GM19372 (cell line): ENCODE measurements at regions not wholly inside any gene's neighbourhood (a gene's known extent, or its start where the extent isn't known, plus 50 kb on each side); places are given as distances from the start of the nearest gene placed in this dataset.
A peak's percentile ranks its signal among the peaks of the same experiment; 100 is the strongest.

ENCODE experiments used
- ATAC-seq: cut with Tn5 transposase; IDR thresholded peaks from one replicate; pipeline ENCODE4 v1.9.1; 2021; ENCODE audit warnings: mild to moderate bottlenecking, low read depth, moderate library complexity; ENCODE audit not compliant: unreplicated experiment

DNA sequence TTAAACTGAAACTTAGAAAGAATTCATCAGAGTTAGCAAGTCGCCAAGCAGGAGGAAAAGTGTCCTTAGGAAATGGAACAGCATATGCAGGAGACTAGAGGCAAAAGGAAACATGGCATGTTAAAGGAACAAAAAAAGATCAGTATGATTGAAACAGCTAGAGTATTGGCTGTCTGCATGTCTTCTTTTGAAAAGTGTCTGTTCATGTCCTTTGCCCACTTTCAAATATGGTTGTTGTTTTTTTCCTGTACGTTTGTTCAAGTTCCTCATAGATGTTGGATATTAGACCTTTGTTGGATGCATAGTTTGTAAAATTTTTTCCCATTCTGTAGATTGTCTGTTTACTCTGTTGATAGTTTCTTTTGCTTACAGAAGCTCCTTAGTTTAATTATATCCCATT is 161.6 kb downstream of the NR4A2 start:
- ATAC-seq, result no peak

DNA sequence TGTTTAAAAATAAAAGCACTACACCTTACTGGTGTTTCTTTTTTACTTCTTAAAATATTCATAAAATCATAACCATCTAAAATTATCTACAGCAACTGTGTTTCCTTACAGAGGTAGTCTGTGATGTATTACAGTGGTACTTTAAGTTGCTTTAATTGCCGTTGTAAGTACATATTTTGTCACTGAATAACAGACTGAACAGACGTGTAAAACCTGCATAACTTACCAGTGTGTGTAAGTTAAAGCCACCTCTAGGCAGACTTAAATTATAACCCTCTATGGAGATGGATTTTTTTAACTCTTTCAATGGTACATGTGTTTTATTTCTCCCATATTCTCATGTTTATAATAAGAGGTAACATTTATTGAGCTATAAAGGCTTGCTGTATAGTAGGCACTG is 166.8 kb downstream of the NR4A2 start:
- ATAC-seq, result no peak

DNA sequence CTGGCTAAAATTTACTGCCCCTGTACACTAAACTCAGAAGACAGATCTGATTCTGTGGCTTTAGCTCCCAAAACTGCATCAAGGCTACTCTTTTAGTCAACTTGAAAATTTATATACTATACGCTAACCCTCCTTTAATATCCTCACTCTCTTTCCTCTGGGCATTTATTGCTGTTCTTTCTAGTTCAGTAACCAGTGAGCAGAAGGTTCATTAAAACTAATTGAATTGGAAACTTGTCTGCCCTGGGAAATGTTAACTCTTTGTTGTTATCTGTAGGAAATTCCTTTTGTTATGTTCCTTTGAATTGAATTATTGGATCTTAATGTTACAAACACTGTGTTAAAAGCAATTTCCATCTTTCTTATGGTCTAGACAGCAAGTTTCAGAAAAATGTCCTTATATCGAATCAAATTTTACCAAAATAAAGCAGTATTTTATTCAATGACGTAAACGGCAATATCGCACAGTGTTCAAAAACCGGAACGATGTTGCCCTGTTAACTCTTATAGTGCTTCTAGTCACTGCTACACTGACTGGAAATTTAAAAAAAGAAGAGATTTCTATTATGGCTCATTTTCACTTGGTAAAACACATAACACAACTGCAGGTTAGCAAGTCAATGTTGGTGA is 168.3 kb downstream of the NR4A2 start:
- no peak for ATAC-seq

DNA sequence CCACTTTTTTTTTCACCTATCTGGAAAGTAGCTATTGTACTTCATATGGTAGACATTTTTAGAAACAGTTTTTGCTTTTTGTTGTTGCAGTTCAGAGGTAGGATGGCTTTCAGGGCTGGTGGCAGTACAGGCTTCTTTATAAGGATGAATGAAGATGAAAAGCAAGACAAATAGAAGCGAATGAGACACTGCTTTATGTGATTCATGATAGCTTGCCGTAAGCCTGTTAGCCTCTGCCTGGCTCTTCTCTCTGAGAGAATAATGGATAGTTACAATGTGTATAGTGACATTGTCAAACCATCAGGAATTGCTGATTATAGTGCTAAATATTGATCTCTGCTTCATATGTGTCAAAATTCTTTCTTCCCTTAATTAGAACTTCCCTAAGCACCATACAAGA is 173.7 kb downstream of the NR4A2 start:
- ATAC-seq, result no peak

- ATAC-seq, result no peak
Measured at GRCh38 chr2:156157670-156158069, 174.9 kb downstream of the NR4A2 start.

DNA sequence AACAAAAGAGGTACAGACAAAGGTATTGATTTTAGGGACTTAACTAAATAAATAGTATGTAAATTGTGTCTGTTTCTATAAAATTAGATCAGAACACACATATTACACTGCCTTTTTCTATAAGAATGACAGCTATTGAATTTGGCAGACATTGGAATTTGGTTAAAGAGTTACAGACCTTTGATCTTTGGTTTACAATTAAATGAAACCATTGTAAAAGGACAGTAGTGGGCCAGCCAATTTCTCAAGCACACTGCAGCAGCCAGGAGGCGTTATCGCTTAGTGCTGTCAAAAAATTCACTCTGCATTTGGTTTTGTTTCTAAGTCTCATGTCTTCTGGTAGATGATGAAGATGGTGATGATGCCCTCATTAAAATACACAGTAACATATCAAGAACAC is 175.9 kb downstream of the NR4A2 start:
- no peak for ATAC-seq

DNA sequence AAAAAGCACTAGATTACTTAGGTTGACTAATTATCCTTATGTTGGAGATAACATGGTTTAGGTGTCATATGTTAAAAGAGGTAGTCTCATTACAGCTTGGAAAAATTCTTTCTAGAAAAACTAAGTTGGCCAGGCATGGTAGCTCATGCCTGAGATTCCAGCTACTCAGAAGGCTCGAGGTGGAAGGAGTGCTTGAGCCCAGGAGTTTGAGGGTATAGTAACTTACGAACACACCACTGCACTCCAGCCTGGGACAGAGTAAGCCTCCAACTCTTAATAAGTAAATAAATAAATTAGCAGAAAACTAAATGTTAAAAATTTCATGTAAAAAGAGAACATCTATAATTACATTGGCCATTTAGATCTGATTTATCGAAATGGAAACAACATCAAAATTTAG is 177.2 kb downstream of the NR4A2 start:
- no peak for ATAC-seq

- no peak for ATAC-seq
Measured at GRCh38 chr2:156151351-156151750, 181.2 kb downstream of the NR4A2 start.

DNA sequence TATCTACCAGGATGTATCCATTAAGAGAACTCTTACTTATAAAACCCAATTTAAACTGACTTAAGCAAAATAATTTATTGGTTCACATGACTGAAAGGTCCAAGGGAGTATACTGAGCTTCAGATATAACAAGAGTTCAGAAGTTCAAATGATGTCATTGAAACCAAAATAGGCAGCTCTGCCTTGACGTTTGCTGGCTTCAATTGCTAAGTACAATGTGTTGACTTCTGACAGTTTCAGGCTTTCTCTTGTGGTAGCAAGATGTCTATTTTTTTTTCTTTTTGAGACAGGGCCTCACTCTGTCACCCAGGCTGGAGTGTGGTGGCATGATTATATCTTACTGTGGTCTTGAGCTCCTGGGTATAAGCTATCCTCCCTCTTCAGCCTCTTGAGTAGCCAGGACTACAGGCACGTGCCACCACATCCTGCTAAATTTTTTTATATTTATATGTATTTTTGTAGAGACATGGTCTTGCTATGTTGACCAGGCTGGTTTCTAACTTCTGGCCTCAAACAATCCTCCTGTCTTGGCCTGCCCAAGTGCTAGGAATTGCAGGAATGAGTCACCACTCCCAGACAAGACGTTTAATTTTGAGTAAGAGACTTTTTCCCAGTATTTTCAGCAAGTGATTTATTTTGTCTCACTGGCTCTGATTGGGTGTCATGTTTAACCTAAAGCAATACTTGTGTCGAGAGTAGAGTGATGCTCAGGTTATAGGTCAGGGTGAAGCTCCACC is 184.8 kb downstream of the NR4A2 start:
- ATAC-seq, result peak; percentile 64

DNA sequence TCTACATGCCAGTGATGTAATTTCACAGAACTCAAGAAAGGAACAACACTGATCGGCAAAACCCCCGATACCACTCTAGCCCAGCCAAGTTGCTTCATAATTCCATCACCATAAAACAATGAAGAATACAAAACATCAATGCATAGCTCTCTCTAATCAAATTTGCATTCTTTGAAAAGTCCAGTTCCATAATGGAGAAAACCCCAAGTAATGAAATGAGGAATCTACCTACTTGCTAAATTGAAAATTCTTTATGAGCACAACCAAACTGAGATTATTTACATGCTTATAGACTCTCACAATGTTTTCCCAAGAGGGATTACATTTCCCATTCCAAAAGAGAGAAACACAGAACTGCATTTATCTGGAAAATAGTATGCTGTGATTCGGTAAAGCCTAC is 186.5 kb downstream of the NR4A2 start:
- ATAC-seq, result no peak

DNA sequence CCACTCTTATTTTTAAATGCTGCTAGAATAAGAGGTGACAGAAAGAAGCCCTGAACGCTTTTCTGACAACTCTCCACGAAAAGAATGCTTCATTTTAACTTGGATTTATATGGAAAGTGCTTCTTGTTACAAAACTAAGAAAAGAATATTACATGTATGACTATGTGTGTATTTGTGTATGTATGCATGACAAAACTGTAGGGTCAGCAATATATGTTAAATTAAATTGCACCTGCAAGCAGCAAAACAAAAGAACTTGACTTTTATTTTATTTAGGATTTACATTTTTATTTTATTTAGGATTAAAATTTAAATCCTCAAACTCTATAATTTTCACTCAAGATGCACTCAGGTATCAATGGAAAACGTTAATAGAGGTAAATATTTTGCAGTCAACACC is 187.1 kb downstream of the NR4A2 start:
- ATAC-seq, result no peak

- ATAC-seq, result no peak
Measured at GRCh38 chr2:156136566-156136965, 196.0 kb downstream of the NR4A2 start.

DNA sequence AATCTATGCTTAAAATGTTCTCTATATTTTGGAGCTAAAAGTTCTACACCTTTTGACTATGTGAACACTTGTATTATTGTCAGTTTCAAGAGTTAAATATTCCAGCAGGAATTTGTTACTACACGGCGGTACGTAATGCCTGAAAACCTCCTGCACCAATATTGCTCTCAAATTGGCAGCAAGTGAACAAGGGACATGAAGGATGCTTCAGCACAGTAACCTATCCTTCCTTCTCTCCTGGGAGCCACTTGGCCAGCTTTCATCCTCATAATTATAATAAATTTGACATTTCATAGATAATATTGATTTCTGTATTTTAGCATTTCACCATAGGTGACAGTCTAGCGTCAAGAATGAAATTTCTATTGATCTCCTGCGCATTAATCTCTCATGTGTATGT is 197.6 kb downstream of the NR4A2 start:
- ATAC-seq, result no peak

- ATAC-seq, result no peak
Measured at GRCh38 chr2:156132941-156133340, 199.6 kb downstream of the NR4A2 start.

DNA sequence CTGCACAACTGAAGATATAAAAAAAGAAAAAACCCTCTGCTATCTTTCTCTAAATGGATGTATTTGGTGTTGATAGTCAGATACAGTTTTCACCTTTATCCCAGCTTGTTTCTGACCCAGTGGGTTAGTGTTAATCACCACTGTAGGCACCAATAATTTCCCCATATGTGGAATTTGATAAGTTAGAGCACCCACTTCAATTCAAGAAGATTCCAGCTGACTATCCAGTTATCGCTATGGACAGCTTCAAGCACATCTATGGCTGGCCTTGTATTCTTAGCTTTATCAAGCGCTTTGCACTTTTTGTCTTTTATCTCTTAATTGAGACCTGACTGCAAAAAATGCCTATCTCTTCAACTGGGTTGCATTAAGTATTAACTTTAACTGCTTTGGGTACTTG is 200.4 kb downstream of the NR4A2 start:
- ATAC-seq, result no peak

DNA sequence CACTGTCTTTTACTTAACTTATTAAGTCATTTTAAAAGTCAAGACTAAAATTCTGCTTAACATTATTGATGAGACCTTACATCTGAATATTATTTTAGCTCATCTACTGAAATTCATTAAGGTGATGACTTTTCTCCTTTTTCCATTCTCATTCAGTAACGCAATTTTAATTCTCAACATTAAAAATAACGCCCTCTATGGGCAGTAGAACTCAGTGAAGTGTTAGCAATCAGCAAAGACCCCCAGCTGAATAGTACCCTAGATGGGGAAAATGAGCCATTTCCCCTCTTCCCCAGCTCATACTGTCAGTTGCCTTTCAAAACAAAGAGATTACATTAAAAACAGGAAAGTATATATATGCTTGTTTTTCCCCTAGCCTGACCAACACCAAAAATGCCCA is 203.3 kb downstream of the NR4A2 start:
- no peak for ATAC-seq

DNA sequence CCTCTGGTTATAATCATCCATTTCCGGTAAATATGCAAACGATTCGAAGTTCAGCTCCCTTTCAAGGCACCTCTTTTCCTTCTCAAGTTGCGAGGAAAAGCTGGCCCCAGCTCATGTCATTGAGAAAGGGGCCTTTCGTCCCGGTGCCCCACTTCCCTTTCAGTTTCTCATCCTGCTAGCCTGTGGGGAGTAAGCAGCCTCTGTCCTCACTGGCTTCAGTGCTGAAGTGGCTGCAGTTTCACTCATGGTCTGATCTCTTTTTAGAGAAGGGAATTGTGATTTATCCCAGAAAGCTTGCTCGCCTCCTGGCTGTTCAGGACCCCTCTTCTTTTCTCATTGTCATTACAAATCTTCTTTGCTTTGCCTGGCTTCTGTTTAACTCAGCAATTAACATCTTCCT is 207.5 kb downstream of the NR4A2 start:
- ATAC-seq, result no peak

DNA sequence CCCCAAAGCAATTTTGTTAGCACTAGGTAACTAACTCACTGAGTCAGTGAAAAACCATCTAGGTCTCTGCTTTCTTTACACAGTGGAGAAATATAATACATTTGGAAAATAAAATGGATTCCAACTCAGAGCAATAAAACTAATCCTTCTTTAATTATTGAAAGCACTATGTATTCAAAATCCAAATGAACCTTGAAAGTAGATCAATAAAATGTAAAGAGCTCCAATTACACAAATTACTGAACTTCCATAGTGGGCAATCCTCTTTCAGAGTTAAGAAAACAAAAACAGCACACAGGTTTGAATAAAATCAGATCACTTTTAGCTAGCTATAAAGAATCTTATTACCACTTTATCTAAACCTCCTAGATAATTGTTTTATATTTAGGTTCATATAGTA is 208.1 kb downstream of the NR4A2 start:
- no peak for ATAC-seq

DNA sequence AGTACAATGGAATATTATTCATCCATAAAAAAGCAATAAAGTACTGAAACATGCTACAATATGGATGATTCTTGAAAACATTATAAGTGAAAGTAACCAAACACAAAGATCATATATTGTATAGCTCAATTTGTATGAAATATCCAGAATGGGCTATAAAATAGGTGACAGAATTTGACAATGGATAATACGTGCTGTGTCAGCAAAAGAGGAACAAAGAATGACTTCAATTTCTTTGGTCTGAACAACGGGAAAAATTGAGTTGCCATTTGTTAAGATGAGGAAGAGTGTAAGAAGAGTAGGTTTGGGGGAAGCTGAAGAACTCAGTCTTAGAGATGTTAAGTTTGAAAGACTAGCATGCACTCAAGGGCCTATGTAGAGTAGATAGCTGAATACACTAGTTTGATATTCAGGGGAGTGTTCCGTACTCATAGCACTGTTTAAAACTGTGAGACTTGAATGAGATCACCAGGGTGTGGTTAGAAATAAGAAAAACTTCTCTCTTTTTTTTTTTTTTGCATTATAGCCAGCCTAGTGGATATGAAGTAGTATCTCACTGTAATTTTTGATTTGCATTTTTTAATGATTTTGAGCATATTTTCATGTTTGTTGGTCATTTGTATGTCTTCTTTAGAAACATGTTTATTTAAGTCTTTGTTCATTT is 213.6 kb downstream of the NR4A2 start:
- no peak for ATAC-seq

DNA sequence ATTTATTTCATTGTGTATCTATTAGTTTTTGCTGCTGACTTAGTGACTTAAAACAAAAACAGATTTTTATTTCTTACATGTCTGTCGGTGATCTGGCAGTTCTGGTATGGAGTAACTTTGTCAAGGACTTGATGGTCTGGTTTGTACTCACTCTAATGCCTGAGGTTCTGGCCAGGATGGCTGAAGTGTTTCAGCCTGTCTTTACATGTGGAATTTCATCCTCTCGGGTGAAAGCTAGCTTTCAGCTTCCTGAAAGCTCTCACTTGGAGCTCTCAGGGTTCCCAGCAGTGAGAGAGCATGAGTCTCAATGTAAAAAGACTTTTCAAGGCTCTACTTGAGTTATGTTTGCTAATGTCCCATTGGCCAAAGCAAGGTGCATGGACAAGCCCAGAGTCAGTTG is 216.4 kb downstream of the NR4A2 start:
- ATAC-seq, result no peak

DNA sequence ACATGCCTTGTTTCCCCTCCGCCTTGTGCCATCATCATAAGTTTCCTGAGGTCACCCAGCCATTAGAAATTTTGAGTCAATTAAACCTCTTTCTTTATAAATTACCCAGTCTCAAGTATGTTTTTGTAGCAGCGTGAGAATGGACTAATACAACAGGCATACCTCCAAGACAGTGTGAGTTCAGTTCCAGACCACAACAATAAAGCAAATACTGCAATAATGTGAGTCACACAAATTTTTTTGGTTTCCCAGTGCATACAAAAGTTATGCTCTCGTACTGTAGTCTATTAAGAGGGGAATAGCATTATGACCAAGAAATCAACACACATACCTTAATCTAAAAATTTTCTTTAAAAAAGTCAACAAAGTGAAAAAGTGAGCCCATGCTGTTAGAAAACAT is 217.2 kb downstream of the NR4A2 start:
- no peak for ATAC-seq

GRCh38 chr2:156112323-156112722 is 220.2 kb downstream of the NR4A2 start:
- no peak for ATAC-seq
